ENCODE measurements at regions not wholly inside any gene's neighbourhood (a gene's known extent, or its start where the extent isn't known, plus 50 kb on each side); places are given as distances from the start of the nearest gene placed in this dataset.

- DNase-seq, result no peak
Measured at GRCh38 chr6:113271437-113271836, 585.7 kb upstream of the MARCKS start.

- DNase-seq, result no peak
Measured at GRCh38 chr6:113276601-113277000, 580.5 kb upstream of the MARCKS start.

GRCh38 chr6:113277111-113277510 is 580.0 kb upstream of the MARCKS start:
- DNase-seq, result no peak

DNA sequence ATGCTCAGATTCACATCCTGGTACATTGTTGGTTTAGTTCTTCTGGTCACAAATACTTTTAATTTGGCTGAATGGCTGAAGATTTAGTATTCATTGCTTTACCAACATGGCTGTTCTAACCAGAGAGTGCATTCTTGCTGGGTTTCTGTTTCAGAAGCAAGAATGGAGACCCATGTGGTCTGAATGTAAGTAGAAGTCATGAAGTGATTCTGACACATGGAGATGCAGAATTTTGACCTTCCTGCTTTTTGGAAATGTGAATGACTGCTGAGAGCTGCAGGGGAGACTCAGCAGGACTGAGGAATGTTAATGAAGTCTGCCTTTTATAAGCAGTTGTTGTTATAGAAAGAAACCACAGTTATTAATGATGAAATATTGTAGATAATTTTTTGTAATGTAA is 576.1 kb upstream of the MARCKS start:
- no peak for DNase-seq

- DNase-seq, result no peak
Measured at GRCh38 chr6:113281431-113281830, 575.7 kb upstream of the MARCKS start.

DNA sequence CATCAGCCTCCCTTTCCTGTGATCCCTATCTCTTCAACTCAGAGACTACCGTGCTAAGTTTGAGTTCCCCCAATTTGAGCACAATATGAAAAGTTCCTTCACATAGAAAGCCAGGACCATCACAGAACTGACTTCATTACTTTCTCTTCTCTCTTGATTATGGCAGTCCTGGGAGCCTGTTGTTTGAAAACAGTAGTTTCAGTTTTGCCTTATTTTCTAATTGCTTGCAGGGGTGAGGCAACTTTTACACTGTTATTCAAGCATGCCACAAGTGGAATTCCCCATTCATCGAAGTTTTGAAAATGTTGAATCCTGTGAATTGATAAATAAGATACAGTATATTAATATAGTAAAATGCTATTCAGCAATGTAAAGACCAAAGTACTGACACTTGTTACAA is 569.7 kb upstream of the MARCKS start:
- DNase-seq, result no peak

- no peak for DNase-seq
Measured at GRCh38 chr6:113288409-113288808, 568.7 kb upstream of the MARCKS start.

DNA sequence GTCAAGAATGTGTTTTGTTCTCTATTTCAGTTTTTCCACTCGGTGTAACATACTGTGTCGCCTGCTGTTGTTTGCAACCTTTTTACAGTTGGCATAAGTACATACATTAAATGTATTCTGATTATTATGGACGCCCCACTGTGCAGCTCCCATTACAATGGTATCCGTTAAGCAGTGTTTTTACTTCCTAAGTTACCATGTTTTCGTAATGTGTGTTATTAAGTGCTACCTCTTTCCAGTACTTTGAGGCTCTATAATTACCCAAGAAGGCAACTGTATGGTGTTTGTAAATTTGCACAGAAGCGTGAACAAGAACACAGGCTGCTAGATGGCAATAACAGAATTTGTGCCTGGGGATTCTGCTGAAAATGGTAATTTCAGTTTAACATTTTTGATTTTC is 568.0 kb upstream of the MARCKS start:
- DNase-seq, result no peak

- no peak for DNase-seq
Measured at GRCh38 chr6:113290684-113291083, 566.5 kb upstream of the MARCKS start.

DNA sequence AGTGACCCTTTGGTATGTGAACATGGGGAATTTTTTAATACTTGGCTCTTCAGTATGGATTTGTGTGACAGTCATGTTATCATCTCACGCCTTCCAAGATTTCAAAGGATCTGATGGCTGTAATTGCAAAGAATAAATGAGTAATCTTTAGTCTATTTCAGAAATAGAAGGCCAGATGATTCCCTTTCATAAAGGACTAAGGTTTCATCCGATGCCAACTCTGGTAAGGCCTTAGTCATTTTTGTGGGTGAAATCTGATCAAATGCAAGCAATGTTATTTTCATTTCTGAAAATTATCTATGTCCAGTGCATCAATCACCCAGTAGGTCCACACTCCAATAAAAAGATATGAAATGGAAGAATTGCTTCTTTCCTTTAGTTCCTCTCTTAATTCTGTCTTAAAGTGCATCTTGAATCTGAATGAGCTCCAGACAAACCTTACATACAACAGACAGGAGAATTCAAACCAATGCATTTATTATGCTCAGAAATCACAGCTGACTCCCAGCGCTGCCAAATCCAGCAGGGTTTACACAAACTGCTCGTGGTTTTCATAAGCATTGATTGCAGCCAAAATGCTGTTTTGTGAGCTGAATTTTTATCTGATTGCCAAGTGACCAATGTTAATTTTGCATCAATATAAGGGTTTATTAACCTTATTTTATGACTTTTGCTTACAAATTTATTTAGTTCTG is 565.2 kb upstream of the MARCKS start:
- no peak for DNase-seq

GRCh38 chr6:113292646-113293422 is 564.3 kb upstream of the MARCKS start:
- DNase-seq, result no peak

- DNase-seq, result no peak
Measured at GRCh38 chr6:113293423-113293740, 563.8 kb upstream of the MARCKS start.

DNA sequence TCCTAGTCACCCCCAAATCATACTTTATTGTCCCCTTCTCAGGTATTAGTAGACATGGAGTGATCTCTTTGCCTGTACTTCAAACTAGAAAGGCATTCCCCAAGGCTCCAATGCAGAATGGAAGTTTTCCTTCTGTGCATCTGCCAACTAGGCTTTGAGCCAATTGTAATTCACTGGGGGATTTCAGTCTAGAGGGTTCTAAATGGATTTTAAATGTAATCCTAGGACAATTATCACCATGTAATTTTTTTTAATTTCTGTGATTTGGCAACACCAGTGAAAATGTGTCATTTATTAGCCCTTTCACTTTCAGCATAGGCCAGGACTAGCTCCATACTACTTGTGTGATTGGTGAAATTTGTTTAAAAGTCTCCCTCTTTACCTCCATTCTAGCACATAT is 557.6 kb upstream of the MARCKS start:
- no peak for DNase-seq

GRCh38 chr6:113301651-113302050 is 555.5 kb upstream of the MARCKS start:
- no peak for DNase-seq

DNA sequence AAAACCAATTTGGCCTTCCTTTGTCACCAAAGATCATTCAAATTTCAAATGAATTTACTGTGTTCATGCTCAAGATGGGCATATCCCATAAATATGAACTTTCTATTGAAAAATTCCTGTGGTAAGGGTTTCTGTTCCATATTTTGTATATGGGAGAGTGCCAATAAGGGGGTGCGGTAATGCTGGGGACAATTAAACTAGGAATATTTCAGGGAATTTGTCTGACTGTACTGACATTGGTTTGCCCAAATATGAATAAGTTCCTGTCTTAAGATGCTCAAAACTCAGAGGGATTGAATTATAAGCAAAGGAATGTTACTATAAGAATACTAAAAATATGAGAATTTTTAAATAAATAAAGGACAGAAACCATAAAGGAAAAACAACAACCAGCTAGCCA is 553.0 kb upstream of the MARCKS start:
- no peak for DNase-seq

- DNase-seq, result peak; percentile 45
Measured at GRCh38 chr6:113306552-113307145, 550.5 kb upstream of the MARCKS start.

DNA sequence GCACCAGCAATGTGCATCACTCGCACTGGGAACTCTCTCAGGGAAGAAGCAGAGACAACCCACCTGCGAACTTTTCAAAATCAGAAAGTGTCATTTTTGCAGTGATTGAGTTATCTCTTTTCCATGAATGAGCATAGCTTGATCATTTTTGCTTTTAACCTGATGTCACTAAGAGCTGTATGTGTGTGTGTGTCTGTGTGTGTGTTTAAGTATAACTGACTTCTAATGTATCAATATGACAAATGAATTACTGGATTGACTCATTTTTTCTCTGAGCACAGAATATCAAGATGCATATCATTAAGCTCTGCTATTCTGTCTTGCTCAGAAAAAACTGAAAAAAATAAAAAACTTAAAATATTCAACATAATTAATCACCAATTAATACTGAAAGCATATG is 548.9 kb upstream of the MARCKS start:
- no peak for DNase-seq

DNA sequence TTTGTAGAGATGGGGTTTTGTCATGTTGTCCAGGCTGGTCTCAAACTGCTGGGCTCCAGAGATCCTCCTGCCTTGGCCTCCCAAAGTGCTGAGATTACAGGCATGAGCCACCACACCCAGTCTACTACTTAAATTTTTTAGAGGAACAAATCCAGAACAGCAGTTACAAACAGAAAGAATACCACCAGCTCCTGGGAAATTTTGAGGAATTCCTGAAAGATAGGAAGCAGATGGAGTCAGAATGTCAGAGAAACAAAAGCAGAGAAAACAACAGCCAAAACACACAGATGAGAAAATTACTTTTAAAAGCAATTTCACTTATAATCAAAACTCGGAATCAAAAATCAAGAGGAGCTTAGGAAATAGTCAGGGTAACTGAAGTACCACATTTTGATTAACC is 543.3 kb upstream of the MARCKS start:
- no peak for DNase-seq

DNA sequence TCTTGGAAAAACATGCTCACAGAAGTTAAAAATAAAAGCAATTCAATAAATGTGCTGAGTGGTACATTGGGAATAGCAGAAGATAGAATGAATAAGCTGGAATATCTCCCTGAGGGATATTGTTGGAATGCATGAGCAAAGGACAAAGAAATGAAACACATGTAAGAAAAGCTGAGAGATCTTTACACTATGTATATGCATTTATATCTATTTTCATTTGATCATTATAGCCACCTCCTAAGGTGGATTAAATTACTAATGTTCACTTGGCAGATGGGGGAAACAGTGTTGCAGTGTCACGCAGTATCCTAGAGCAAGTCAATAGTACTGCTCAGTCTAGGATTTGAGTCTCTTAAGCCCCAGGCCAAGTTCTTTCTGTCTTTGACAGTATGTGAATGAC is 542.0 kb upstream of the MARCKS start:
- DNase-seq, result no peak

- DNase-seq, result no peak
Measured at GRCh38 chr6:113315879-113316278, 541.3 kb upstream of the MARCKS start.

GRCh38 chr6:113317442-113317841 is 539.7 kb upstream of the MARCKS start:
- no peak for DNase-seq

DNA sequence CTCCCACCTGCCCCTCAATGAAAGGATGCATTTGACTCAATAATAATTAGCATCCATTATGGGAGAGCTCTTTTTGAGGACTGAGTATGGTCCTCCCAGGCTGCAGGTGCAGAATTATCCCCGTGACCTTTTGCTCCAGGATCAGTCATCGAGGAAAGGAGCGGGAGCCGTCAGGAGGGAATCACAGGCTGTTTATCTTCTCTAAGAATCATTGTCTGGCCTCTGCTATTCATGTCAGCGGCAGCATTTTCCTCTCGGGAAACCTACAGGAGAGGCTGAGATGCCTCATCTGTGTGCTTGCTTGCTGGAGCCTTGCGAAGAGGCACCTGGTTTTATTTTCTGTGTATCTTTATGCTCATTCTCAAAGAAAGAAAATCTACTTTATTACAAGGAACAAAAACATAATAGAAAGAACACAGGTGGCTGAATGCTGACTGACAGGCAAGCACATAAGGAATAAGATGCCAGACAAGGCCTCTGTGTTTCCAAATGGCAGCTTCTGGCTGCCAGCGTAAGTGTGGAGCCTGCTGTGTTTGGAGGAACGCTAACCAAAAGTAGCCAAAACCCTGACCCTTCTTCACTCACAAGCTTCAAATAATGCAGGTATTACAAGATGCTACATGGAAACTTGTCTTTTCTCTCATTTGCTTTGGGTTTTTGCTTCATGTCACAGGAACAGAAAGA is 539.1 kb upstream of the MARCKS start:
- no peak for DNase-seq

- DNase-seq, result no peak
Measured at GRCh38 chr6:113318575-113318917, 538.6 kb upstream of the MARCKS start.

DNA sequence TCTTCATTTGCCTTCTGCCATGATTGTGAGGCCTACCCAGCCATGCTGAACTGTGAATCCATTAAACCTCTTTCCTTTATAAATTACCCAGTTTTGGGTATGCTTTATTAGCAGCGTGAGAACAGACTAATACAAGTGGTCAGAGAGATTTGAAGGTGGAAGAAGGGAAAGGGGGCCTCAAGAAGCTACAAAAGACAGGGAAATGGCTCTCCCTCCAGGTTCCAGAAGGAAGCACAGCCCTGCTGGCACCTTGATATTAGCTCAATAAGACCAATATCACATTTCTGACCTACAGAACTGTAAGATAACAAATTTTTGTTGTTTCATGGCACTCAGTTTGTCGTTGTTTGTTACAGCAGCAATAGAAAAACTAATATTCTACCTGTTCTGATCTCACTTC is 536.5 kb upstream of the MARCKS start:
- no peak for DNase-seq

Data from activated naive CD4-positive, alpha-beta T cell treated with Interleukin-2 at 50 U/mL for 16 hours (primary cell).